AG04449 (cell line): ENCODE measurements at regions not wholly inside any gene's neighbourhood (a gene's known extent, or its start where the extent isn't known, plus 50 kb on each side); places are given as distances from the start of the nearest gene placed in this dataset.

ENCODE experiments used
- CTCF ChIA-PET: fragments of 350-600 bp; formaldehyde crosslinking; extraction: SDS; loops from one replicate; lab custom pipeline; 2021; ENCODE audit warnings: antibody characterized with exemption; lab: Yijun Ruan, JAX
- POLR2A ChIA-PET: fragments of 400-600, 350-600 bp; formaldehyde crosslinking; extraction: SDS; loops from one replicate; lab custom pipeline; 2020; ENCODE audit warnings: antibody characterized with exemption, inconsistent platforms; lab: Yijun Ruan, JAX
- DNase-seq: peaks from one replicate; pipeline ENCODE4 v3.0.0-alpha.2; 2010; ENCODE audit warnings: low read depth, low spot score
- H3K4me3 ChIP-seq: 2 replicates; pipeline ENCODE4 v1.5.1; 2011; ENCODE audit warnings: low read depth, mild to moderate bottlenecking, control low read depth, low read length
- CTCF ChIP-seq: IDR thresholded peaks from one replicate; pipeline ENCODE4 v1.5.1; 2011; ENCODE audit warnings: mild to moderate bottlenecking, moderate library complexity, low read length, control low read depth, inconsistent platforms; ENCODE audit not compliant: insufficient read depth; ENCODE audit errors: missing control alignments

DNA sequence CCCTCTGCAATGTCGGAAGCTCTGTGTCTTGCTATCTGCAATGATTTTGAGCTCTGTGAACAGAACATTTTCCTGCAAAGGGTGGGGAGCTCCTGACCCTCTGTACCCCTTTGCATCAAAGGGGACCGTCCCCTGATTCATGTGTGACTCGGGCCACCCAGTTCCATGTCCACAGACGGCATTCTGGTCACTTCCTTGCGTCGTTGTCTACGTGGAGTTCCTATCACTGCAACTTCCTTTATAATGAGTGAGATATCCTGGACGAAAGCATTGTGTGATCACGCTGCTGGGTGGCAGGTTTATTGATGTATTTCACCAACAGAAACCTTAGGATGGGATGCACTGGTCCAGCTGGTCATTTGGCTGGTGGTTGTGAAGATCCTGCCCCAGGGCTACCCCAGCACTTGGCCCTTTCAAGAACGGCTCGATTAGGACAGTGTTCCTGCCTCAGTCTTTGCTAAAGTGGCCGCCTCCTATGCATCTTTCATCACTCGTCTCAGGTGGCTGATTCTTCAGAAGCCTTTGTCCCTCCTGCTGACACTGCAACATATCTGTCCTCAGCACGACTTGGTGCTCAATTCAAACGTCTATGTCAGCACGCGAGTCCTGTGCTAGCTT is 202.7 kb downstream of the ACKR3 start:
- ChIA-PET CTCF (no interaction called here), POLR2A (no interaction called here)
- H3K4me3 ChIP-seq: no peak overlapping the region
- TF ChIP-seq CTCF: no peak
- DNase-seq: no peak

DNA sequence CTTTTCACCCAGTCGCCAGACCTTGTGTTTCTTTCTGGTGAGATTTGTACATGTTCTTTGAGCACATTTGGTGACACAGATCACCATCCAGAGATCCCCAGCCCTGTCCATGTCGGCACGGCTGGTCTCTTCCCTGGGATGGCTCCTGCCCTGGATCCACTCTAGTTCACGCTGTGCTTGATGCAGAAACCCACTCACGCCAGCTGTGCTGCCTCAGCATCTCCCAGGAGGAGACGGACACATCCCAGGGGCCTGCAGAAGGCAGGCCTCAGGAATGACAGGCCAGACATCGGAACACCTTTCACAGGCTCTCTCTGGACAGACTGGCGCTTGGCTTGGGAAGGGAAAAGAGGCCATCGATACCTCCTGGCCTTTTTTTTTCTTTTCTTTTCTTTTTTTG is 203.6 kb downstream of the ACKR3 start:
- CTCF ChIA-PET: no interaction called here
- no peak for TF ChIP-seq CTCF
- DNase-seq: no peak
- POLR2A ChIA-PET: interaction anchor here (0.6 kb wide), 1 partner anchor 27 kb away, joined by 3 read pairs; no protein-coding TSS in a partner anchor
- H3K4me3 ChIP-seq: no peak overlapping the region

GRCh38 chr2:236774171-236774570 is 204.5 kb downstream of the ACKR3 start:
- POLR2A ChIA-PET: no interaction called here
- no peak overlapping the region for H3K4me3 ChIP-seq
- DNase-seq: no peak
- no peak for TF ChIP-seq CTCF
- CTCF ChIA-PET: interaction anchor here (1.9 kb wide), 1 partner anchor 11 kb away, joined by 4 read pairs; no protein-coding TSS in a partner anchor

GRCh38 chr2:236775511-236775910 is 205.9 kb downstream of the ACKR3 start:
- ChIA-PET POLR2A (no interaction called here), CTCF (interaction anchor here (1.9 kb wide), 1 partner anchor 10 kb away, joined by 4 read pairs; no protein-coding TSS in a partner anchor)
- no peak for TF ChIP-seq CTCF
- H3K4me3 ChIP-seq: no peak overlapping the region
- DNase-seq: no peak

GRCh38 chr2:236776206-236776605 is 206.6 kb downstream of the ACKR3 start:
- CTCF ChIA-PET: interaction anchor here (1.2 kb wide), 1 partner anchor 15 kb away, joined by 3 read pairs; no protein-coding TSS in a partner anchor
- no peak overlapping the region for H3K4me3 ChIP-seq
- no peak for TF ChIP-seq CTCF
- POLR2A ChIA-PET: interaction anchor here (0.9 kb wide), 1 partner anchor 95 kb away, joined by 4 read pairs; no protein-coding TSS in a partner anchor
- DNase-seq: no peak

DNA sequence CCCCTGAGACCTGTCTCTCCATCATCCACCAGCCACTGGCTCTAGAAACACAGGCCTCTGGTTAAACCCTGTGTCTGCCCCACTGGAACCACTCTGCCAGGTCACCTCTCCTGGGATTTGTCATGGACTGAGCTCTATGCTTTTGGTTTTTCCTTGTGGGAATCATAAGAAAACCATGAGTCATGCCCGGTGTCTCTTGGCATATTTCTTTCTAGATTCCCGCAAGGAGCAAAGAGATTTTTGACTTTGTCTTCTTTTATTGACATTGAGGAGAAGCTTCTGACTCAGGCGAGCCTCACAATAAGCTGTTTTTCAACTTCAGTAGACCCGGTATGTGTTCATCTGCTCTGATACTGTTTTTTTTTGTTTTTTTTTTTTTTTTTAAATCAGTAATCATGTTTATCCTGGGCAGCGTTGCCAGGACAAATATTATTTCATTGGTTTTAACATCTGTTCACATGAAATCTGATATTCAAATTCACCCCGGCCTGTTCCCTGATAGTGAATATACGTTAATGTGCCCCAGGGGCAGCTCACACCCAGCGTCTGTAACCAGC is 207.1 kb downstream of the ACKR3 start:
- no peak for TF ChIP-seq CTCF
- ChIA-PET POLR2A (interaction anchor here (0.9 kb wide), 1 partner anchor 94 kb away, joined by 4 read pairs; no protein-coding TSS in a partner anchor), CTCF (interaction anchor here (1.2 kb wide), 1 partner anchor 14 kb away, joined by 3 read pairs; no protein-coding TSS in a partner anchor)
- peak; percentile 71 for DNase-seq
- no peak overlapping the region for H3K4me3 ChIP-seq
